Liver (tissue), 3 donors: ENCODE measurements at regions not wholly inside any gene's neighbourhood (a gene's known extent, or its start where the extent isn't known, plus 50 kb on each side); places are given as distances from the start of the nearest gene placed in this dataset.

Experiments used
- ATF3 ChIP-seq: IDR thresholded peaks from 2 replicates; pipeline ENCODE4 v1.6.1; 2016; ENCODE audit warnings: antibody characterized with exemption
- CTCF ChIP-seq: fragments of 150-350 bp; IDR thresholded peaks from 2 replicates; pipeline ENCODE4 v1.5.1; 2017; ENCODE audit warnings: improper control_type of control experiment, low read depth, low read length; ENCODE audit not compliant: missing input control
- donor health status: healthy.
- donor health status: healthy.

GRCh38 chr18:25516121-25516520, 164.2 kb upstream of the ZNF521 start:
- TF ChIP-seq CTCF (no peak), ATF3 (no peak)
